Stimulated activated CD4-positive, alpha-beta T cell treated with anti-CD3 and anti-CD28 coated beads, Interleukin-1b, Interleukin-23, amount 100 ng/mL, for 48 hours (primary cell): ENCODE measurements at regions not wholly inside any gene's neighbourhood (a gene's known extent, or its start where the extent isn't known, plus 50 kb on each side); places are given as distances from the start of the nearest gene placed in this dataset.

Experiments used
- DNase-seq: peaks from one replicate; pipeline ENCODE4 v3.0.0-alpha.2; 2020

GRCh38 chr2:177314722-177315264, 50.3 kb upstream of the NFE2L2 start:
- DNase-seq = no peak

DNA sequence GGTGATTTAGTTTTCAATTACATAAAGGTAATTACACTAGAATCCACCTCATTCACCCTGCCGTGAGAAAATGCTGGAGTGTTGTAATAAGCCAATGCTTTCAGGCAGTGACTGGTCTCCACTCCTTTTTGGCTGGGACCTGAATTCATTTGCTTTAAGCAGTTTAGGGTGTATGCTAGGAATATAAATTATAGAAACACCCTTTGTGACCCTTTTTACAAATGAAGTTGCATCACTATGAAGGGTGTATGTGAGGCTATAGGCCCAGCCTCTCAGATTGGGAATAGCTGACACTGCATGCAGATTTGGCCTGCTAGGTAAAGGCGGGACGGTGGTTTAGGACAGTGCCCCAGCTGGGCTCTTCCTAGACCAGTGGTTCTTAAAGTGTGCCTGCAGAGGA, 50.8 kb upstream of the NFE2L2 start:
- no peak for DNase-seq

GRCh38 chr2:177316756-177317155, 52.2 kb upstream of the NFE2L2 start:
- DNase-seq = no peak

DNA sequence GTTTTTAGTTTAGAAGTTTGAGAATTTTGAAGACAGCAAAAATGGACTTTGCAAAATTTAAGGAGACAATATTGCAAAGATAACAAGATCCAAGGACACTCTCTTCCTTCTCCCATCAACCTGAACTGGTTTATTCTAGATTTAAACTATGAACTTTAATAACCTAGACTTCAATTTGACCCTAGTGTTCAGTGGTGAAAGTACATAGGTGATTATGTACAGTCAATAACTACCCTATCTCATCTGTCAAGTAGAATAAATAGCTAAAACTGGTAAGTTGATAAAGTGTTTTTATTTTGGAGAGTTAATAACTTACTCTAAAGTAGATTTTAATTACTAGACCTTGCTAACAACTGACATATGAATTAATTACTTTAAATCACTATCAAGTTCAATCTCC, 52.9 kb upstream of the NFE2L2 start:
- DNase-seq = no peak

- DNase-seq = no peak
These were observed 53.3 kb upstream of the NFE2L2 start for GRCh38 chr2:177317857-177318256.

DNA sequence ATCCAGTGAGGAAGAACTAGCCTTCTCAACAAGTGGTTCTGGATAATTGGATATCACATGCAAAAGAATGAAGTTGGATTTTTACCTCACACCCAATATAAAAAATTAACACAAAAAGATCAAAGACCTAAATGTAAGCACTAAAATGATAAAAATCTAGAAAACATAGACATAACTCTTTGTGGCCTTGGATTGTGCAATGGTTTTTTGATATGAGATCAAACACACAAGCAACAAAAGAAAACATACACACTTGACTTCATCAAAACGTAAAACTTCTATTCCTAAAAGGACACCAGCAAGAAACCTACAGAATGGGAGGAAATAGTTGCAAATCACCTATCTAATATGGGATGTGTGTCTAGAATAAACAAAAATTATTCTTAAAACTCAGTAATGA, 54.1 kb upstream of the NFE2L2 start:
- no peak for DNase-seq

GRCh38 chr2:177320596-177320995, 56.1 kb upstream of the NFE2L2 start:
- DNase-seq = no peak

DNA sequence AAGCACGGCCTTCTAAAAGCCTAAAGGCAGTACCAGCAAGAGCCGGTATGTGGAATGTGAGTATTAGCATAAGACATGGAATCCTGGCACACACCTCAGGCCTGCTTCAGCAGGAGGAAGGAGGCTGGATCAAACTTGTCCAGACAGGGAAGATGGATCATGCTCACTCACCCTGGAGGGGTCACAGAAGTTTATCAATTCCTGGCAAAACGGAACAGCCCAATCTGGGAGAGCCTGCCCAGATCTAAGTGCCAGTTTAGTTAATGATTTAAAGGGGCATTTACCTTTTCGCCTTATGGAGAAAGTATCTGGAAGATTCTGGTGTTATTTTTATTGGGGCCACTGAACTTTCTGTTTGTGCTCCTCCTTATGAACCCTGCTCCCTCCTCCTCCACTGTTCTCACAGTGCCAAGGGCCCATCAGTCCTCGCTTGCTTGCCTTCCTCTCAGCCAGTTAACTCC, 58.3 kb upstream of the NFE2L2 start:
- no peak for DNase-seq

GRCh38 chr2:177324797-177325196, 60.3 kb upstream of the NFE2L2 start:
- no peak for DNase-seq

DNA sequence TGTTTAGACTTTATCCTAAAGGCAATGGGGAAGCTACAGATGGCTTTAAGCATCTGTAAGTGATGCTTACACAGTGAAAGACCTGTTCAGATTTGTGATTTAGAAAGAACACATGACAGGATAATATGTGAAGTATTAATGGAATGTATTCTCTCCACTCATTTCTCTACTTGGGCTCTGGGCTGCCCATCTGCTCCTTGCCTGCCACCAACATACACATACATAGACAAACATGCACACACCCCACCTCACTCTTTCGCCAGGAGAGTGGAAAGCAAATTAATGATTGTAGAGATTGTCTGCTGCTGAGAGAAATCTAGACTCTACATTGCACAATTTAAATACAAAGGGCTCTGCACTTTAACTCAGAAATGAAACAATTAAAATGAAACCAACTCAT, 61.0 kb upstream of the NFE2L2 start:
- DNase-seq = no peak

- DNase-seq = no peak
These were observed 61.5 kb upstream of the NFE2L2 start for GRCh38 chr2:177326005-177326404.

- DNase-seq = no peak
These were observed 62.1 kb upstream of the NFE2L2 start for GRCh38 chr2:177326591-177326990.

DNA sequence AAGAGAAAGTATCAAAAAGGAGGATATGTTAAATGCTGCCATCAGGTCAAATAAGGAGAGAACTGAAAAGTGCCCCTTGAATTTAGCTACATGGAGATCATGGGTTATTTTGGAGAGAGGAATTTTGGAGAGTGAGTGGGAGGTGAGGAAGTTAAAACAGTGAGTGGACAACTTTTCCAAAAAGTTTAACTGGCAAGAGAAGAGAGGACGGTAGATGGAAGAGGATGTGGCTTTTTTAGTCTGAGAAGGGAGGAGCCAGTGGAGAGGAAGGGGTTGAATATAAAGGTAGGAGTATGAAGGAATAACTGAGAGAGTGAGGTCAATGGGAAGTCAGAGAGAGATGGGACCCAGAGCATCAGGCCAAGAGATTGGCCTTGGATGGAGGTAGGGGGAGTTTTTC, 62.5 kb upstream of the NFE2L2 start:
- DNase-seq = no peak

DNA sequence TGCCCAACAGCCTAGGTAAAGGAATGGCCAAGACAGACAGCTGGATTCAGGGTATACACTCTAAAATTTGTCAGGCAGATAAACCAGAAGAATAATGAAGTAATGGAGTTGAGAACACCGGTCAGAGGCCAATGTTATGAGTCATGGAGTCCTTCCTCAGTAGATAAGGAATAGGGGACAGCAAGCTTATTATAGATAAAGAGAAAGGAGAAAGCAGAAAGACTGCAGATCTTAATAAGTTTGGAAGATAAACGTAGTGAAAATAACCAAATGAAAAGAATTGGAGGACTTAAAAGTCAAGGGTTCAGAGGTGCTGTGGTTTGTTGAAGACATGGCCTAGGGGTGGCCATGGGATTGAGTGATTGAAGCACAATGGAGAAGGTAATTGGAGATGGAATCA, 63.5 kb upstream of the NFE2L2 start:
- DNase-seq = no peak

- DNase-seq = no peak
These were observed 63.5 kb upstream of the AGPS start for GRCh38 chr2:177329064-177329463.

DNA sequence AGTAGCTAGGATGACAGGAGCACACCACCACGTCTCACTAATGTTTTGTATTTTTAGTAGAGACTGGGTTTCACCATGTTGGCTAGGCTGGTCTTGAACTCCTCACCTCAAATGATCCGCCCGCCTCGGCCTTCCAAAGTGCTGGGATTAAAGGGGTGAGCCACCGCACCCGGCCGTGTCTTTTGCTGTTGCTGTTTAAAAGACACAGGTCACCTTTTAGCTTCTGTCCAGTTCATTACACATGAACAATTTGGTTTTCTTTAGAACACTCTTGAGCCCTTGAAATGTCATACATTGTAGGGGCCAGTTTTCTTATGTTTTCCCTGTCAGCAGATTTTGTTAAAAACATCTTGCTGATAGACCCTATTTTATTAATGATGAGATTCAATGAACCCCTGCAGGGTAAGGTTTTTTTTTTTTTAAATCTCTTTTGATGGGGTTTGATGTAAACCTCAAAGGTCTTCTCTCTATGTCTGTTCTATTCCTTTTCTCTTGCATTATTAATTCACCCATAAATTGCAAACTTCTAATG, 61.0 kb upstream of the AGPS start:
- no peak for DNase-seq

DNA sequence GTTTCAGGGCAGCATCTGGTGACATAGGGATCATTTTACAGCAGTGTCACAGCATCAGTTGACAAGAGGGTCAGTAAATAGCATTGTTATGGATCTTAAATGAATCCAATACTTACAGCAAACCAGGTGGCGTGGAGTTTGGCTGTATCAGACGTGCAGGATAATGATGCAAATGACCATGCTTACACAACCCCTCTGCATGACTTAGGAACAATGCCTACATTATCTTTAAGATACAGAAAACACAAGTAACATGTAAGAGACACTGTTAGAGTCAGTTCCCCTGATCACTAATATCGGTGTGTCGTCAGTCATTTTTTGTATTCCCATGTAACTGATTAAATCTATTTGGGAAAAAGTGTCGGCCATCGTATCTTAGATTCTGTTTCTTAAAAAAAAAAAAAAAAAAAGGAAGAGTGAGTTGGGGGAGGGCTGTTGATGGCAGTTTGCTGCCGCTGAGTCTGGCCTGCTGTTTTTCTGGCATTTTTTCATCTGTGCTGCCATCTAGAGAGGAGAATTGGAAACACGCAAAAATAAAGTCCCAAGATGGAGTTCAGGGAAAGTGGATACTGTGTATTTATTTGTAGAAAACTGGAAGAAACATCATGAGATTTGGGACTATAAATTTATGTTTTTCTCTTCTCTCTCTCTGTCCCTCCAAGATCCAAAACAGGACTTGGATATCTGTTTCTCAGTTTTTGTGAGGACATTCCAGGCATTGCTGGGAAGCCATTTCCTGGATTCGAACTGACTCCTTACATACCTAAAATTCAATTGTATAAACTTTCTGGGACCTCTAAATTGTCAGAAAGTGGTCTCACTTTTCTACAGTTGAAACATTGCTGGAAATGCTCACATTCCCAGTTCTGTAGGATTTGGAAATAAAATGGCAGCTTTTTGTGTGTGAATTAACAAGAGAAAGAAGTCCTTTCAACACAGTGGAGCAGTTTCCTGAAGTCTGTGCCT, 60.3 kb upstream of the AGPS start:
- peak; percentile 19 for DNase-seq

- DNase-seq = no peak
These were observed 59.6 kb upstream of the AGPS start for GRCh38 chr2:177332992-177333388.

DNA sequence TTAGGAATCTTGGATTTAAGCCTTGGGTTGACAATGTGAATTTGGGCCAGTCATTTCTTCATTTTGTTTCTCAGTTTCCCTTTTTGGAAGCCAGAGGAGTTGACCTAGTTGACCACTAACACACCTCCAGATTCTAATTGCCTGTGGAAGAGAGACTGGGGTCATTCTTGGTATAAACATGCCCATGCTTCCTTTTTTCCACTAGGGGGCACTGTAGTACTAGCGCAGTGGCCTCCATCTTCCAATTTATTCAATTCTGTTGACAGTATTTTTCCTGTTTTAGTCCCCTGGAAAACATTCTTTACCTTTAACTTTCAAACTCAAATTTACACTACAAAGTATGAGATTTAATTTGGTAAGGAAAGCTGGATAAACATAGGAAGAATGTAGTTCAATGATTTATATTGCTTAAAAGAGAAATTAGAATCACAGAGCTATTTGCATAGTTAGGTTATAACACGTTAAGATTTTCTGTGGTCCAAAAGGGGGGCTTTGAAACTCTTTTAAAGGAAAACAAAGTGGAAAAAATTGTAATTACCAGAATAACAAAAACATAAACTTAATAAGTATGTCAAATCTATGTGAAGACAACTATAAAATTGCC, 57.5 kb upstream of the AGPS start:
- DNase-seq = no peak

DNA sequence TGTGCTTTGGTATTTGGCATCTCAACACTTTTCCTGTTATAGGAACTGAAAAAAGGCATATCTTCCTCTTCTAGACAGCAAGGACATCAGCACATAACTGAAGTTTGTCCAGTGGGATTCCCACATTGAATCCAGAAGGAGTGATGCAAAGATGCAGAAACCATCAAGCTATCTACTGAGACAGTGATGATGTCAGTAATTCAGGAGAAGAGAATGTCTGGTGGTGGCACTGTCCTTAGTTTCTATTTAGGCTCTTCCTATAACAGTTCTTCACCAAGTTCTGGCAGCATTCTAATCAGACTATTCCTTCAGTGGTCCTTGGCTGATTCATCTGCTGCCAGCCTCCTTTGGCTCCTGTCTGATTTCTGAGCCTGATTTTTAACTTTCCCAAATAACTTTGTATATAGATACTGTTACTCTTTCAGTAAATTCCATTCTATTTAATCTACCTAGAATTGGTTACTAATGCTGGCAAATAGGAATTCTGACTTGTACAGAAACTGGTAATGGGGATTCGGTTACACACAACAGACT, 56.6 kb upstream of the AGPS start:
- no peak for DNase-seq

DNA sequence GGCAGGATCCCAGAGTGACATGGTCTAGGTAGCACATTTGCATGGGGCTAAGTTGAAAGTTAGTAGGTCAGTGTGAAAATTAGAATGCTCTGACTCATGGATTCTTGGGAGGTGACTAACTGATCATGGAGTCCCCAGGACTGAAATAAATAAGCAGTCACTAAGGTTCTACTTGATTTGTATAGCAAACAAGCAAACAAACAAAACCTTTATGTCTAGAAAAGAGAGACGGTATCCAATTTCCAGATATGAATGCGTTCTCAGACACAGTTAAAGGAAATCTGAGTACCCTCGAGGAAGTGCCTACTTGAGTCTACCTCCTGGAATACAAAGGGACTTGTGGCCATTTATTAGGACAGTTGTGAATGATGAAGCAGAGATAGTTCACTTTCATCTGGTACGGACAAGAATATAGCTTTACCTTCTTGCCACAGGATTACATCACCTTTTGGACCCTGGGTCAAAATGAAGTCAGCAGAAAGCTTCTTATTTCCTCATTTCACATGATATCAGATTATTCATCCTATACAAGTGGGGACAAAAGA, 54.3 kb upstream of the AGPS start:
- DNase-seq = no peak

GRCh38 chr2:177340158-177340557, 52.4 kb upstream of the AGPS start:
- no peak for DNase-seq

GRCh38 chr2:177342736-177343135, 49.8 kb upstream of the AGPS start:
- DNase-seq = no peak
